C4-2B (cell line): ENCODE measurements at regions not wholly inside any gene's neighbourhood (a gene's known extent, or its start where the extent isn't known, plus 50 kb on each side); places are given as distances from the start of the nearest gene placed in this dataset.
A peak's percentile ranks its signal among the peaks of the same experiment; 100 is the strongest.
"Not testable (repeated sequence)": the region's sequence is repeated elsewhere in the genome, so short reads cannot be mapped to it uniquely, and the experiment has no call there.

Experiments
- H3K27ac ChIP-seq: fragments of 450-650 bp; 2 replicates; pipeline ENCODE4 v1.5.1; 2017
- ZFX ChIP-seq: fragments of 450-650 bp; IDR thresholded peaks from 2 replicates; pipeline ENCODE4 v1.6.1; 2017
- TF ChIP-seq, protein P1 (sequence below): fragments of 450-650 bp; conservative IDR thresholded peaks from 2 replicates; pipeline ENCODE4 v1.5.1; 2017; ENCODE audit warnings: mild to moderate bottlenecking

DNA sequence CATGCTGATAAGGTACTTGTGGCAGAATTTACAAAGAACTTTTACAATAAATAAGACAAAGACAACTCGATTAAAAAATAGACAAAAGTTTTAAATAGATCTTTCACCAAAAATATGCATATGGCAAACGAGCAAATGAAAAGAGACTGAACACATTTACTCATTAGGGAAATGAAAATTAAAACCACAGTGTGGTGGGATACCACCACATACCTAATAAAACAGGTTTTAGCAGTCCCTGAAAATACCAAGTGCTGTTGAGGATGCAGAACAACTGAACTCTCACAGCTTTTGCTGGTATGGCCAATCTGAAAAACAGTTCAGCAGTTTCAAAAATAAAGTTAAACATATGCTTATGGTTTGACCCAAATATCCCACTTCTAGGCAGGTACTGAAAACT lies 205.4 kb upstream of the ADO start:
- TF ChIP-seq, protein P1, sequence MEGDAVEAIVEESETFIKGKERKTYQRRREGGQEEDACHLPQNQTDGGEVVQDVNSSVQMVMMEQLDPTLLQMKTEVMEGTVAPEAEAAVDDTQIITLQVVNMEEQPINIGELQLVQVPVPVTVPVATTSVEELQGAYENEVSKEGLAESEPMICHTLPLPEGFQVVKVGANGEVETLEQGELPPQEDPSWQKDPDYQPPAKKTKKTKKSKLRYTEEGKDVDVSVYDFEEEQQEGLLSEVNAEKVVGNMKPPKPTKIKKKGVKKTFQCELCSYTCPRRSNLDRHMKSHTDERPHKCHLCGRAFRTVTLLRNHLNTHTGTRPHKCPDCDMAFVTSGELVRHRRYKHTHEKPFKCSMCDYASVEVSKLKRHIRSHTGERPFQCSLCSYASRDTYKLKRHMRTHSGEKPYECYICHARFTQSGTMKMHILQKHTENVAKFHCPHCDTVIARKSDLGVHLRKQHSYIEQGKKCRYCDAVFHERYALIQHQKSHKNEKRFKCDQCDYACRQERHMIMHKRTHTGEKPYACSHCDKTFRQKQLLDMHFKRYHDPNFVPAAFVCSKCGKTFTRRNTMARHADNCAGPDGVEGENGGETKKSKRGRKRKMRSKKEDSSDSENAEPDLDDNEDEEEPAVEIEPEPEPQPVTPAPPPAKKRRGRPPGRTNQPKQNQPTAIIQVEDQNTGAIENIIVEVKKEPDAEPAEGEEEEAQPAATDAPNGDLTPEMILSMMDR: no peak
- TF ChIP-seq ZFX: no peak
- no peak overlapping the region for H3K27ac ChIP-seq

DNA sequence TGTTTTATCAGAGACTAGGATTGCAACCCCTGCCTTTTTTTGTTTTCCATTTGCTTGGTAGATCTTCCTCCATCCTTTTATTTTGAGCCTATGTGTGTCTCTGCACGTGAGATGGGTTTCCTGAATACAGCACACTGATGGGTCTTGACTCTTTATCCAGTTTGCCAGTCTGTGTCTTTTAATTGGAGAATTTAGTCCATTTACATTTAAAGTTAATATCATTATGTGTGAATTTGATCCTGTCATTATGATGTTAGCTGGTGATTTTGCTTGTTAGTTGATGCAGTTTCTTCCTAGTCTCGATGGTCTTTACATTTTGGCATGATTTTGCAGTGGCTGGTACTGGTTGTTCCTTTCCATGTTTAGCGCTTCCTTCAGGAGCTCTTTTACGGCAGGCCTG lies 198.0 kb upstream of the ADO start:
- not testable (repeated sequence) for H3K27ac ChIP-seq

DNA sequence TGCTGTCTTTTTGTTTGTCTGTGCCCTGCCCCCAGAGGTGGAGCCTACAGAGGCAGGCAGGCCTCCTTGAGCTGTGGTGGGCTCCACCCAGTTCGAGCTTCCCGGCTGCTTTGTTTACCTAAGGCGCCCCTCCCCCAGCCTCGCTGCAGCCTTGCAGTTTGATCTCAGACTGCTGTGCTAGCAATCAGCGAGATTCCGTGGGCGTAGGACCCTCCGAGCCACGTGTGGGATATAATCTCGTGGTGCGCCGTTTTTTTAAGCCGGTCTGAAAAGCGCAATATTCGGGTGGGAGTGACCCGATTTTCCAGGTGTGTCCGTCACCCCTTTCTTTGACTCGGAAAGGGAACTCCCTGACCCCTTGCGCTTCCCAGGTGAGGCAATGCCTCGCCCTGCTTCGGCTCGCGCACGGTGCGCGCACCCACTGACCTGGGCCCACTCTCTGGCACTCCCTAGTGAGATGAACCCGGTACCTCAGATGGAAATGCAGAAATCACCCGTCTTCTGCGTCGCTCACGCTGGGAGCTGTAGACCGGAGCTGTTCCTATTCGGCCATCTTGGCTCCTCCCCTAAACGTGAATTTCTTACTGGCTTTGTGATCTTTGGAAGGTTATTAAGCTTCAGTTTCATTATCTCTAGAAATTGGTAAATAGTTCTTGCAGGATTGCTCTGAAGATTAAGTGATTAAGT lies 196.2 kb upstream of the ADO start:
- peak overlapping the region; percentile 37 for H3K27ac ChIP-seq

DNA sequence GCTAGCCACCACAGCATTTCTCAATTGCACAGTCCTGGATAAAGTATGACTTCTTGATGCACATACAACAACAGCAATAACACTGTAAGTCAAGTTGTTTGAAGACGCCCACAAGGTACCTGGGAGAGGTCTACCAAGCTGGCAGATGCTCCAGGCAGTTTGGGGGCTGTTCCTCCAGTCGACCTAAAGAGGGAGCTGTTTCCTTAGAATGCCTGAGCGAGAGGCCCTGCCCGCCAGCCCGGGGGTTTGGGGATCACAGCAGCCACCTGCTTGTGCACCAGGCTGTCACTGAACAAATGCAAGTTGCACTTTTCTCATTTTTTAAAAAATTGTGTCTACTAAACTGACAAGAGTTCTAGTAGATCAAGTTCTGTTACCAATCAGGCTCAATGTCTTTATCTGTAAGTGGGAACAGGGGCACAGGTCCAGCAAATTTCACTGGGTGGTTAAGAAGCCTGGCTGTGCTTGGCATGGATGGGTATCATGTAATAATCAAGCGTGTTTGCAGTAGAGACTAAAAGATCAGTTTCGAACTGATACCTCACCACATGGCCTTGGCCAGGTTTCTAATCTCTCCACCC lies 193.8 kb upstream of the ADO start:
- TF ChIP-seq ZFX: no peak
- TF ChIP-seq, protein P1: peak; percentile 79
- H3K27ac ChIP-seq: no peak overlapping the region

DNA sequence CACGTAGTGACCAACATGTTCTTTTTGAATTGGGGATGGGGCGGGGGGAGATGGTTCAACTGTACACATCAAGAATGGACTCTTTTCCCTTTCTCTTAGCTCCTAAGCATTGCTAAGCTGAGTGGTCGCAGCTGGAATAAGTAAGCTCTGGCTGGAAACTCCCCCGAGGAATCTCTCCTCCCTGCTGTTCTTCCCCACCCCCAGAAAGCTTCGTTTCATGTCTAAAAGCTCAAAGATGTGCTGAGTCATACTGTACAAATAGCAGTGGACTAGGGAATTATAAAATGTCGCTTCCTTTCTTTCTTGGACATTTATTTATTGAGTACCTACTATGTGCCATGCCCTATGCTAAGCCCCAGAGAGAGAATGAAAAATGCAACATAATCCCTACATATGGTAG lies 191.1 kb upstream of the ADO start:
- TF ChIP-seq ZFX: no peak
- TF ChIP-seq, protein P1: no peak

DNA sequence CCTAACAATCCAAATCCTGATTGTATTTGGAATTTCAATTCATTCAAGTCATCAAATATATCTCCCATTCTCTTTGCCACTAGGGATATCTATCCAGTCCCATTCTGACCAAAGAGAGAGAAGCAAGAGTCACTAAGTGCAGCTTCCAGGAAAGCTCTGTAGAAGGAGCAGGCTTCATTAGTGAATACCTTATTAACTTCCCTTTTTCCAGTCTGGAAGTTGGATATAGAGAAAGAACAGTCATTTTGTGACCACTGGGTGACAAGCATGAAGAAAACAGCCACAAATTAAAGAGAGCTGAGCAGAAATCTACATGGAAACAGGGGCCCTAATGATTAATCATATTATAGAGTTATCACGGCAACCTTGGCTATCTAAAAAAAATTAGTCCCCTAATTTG lies 190.7 kb upstream of the ADO start:
- TF ChIP-seq ZFX: no peak
- TF ChIP-seq, protein P1: no peak
- H3K27ac ChIP-seq: no peak overlapping the region

More for the DNA sequence above, 191.1 kb upstream of the ADO start:
- no peak overlapping the region for H3K27ac ChIP-seq

DNA sequence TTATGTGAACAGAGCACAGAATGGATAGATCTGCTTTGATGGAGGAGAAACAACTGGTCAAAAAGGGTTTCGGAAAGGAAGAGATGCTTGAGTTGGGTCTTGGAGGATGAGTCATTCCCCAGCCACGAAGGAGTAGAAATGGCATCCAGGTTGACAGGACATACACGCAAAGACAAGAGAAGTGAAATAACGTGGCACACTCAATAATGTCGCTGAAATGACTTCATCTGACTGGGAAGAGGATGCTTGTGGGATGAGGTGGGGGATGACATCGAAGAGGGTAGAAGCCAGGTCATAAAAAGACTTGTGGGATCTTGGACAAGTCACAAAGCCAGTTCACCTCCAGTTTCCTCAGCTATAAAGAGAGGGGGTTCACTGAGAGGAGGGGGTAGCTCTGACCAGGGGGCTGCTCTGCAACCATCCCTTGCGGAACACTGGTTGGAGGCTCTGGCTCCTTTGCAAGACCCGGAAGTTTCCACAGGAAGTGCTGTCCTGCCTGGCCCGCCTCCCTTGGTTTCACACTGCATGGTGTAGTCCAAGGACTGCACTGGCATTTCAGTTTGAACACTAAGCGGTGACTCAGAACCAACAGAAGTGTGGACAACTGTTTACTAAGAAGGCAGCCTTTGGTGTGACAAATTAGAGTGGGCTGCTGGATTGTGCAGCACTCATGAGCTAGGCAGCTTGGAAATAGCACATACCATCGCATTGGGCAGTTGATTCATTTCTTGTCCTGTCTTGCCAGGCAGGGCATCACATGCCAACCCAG lies 189.9 kb upstream of the ADO start:
- TF ChIP-seq ZFX: no peak
- TF ChIP-seq, protein P1: no peak
- no peak overlapping the region for H3K27ac ChIP-seq

DNA sequence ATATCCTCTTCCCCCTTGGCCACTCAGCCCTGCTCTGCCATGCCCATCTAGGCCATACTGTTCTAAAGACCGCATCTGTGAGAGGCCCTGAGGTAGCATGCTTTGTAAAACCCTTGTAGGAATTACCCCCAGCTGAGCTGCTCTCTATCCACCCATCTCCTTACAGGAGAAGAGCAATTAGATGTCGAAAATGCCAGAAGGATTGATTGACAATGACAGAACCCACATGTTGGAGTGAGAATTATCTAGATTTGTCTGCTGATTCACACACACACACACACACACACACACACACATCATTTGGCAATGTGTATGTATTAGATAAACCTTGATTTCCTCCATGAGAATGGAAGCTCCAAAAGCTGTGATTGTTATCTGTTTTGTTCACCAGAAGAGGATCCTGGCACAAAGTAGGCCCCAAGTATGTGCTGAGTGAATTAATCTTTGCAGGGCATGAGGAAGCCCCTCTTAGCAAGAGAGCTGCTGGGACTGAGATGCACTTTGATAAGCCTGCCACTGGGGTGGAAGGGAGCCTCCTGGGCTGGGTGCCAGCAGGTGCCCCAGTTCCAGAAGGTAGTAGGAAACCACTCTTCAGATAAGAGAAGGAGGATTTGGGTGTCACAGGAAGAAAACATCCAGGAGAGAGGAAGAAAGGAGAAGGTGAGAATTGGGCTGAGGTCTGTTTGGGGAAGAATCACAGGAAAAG lies 187.5 kb upstream of the ADO start:
- no peak for TF ChIP-seq ZFX
- TF ChIP-seq, protein P1: no peak
- no peak overlapping the region for H3K27ac ChIP-seq
